Thyroid gland (tissue), 4 donors: ENCODE measurements at regions not wholly inside any gene's neighbourhood (a gene's known extent, or its start where the extent isn't known, plus 50 kb on each side); places are given as distances from the start of the nearest gene placed in this dataset.

Experiments
- CTCF ChIP-seq, 6 experiments: fragments of 200-600 bp in 3 of 6; fragments of 450-650 bp in 3 of 6; sonication (generic) in 3 of 6; IDR thresholded peaks; one replicate each; pipeline ENCODE4 v1.5.1; 2016 to 2019; ENCODE audit warnings: antibody characterized with exemption in 6 of 6, mild to moderate bottlenecking in 2 of 6, inconsistent platforms in 1 of 6, moderate library complexity in 1 of 6
- POLR2A ChIP-seq, 2 donors: fragments of 450-650 bp; IDR thresholded peaks; one replicate each; pipeline ENCODE4 v1.6.1; 2017; ENCODE audit warnings: antibody characterized with exemption in 2 of 2, mild to moderate bottlenecking in 2 of 2, moderate library complexity in 1 of 2

- TF ChIP-seq POLR2A (IDR thresholded peaks at IDR 0.05), result no peak
- TF ChIP-seq CTCF (IDR thresholded peaks at IDR 0.05), result no peak
Observed at GRCh38 chr20:50355590-50356524, 154.3 kb upstream of the PTPN1 start.
